Stimulated activated CD4-positive, alpha-beta T cell treated with anti-CD3 and anti-CD28 coated beads, Interleukin-2, amount 100 ng/mL, for 4 hours (primary cell): ENCODE measurements at regions not wholly inside any gene's neighbourhood (a gene's known extent, or its start where the extent isn't known, plus 50 kb on each side); places are given as distances from the start of the nearest gene placed in this dataset.
"Not testable (repeated sequence)": the region's sequence is repeated elsewhere in the genome, so short reads cannot be mapped to it uniquely, and the experiment has no call there.

Experiments used
- DNase-seq: peaks from one replicate; pipeline ENCODE4 v3.0.0-alpha.2; 2020; ENCODE audit warnings: low read depth

DNA sequence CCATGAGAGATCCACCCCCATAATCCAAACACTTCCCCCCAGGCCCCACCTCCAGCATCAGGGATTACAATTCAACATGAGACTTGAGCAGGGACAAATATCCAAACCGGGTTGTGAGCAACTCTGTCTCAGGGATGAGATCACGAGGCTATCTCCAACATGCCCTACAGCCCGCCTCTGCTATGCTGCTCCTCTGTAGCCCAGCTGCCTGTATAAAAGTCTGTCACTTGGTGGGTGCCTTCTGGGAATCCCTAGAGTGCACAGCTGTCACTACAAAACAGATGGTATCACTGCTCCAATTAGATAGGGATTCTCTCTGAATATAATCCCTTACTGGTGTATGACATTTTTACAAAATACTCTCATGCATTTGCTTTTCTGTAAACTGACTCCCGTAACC, 114.9 kb upstream of the NANOS1 start:
- DNase-seq = no peak

- no peak for DNase-seq
These were observed 114.4 kb upstream of the NANOS1 start for GRCh38 chr10:118915161-118915560.

- no peak for DNase-seq
These were observed 112.7 kb upstream of the NANOS1 start for GRCh38 chr10:118916777-118917176.

DNA sequence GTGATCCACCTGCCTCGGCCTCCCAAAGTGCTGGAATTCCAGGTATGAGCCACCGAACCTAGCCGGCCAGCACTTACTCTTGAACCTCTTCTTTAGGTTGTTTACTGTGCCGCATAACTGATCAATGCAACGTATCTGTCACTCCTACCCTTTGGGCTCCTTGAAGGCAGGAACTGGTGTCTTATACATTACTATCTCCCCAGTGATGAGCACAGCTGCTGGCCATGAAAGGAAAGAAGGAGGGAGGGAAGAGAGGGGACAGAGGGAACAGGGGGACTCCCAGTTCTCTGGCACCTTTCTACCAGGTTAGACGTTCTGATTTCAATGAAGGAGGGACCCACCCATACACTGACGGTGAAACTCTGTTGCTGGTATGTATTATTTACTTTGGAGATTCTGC, 111.8 kb upstream of the NANOS1 start:
- DNase-seq = no peak

GRCh38 chr10:118918116-118918515, 111.4 kb upstream of the NANOS1 start:
- DNase-seq = no peak

- no peak for DNase-seq
These were observed 110.9 kb upstream of the NANOS1 start for GRCh38 chr10:118918587-118918986.

- no peak for DNase-seq
These were observed 109.3 kb upstream of the NANOS1 start for GRCh38 chr10:118920206-118920605.

GRCh38 chr10:118922226-118922625, 107.3 kb upstream of the NANOS1 start:
- no peak for DNase-seq

DNA sequence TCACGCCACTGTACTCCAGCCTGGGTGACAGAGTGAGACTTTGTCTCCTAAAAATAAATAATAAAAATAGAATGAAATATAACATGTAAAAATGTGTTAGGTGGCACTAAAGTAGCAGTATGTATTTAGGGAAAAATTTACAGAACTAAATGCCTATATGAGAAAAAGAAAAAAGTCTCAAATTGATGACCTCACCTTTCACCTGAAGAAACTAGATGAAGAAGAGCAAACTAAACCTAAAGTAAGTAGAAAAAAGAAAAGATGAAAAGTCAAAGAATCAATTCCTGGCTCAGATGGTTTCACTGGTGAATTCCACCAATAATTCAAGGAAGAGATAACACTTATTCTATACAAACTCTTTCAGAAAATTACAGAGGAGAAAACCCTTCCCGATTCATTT, 106.5 kb upstream of the NANOS1 start:
- no peak for DNase-seq

DNA sequence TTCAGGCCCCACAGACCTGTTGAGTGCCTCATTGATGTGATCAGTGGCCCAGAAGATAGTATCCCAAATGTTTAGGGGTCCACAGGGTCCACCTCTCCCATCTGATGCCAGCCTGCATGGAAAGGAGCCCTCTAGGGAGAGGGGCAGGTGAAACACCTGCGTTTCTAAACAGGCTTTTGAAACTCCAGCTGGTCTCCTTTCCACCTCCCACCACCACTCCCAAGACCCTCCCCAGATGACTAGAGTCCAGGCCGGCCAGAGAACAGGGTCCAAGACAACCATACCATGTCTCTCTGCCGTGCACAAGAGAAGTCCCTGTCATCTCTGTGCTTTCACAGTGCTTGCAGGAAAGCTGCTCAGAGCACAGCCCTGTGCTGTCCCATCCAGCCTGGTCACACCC, 105.0 kb upstream of the NANOS1 start:
- DNase-seq = no peak

DNA sequence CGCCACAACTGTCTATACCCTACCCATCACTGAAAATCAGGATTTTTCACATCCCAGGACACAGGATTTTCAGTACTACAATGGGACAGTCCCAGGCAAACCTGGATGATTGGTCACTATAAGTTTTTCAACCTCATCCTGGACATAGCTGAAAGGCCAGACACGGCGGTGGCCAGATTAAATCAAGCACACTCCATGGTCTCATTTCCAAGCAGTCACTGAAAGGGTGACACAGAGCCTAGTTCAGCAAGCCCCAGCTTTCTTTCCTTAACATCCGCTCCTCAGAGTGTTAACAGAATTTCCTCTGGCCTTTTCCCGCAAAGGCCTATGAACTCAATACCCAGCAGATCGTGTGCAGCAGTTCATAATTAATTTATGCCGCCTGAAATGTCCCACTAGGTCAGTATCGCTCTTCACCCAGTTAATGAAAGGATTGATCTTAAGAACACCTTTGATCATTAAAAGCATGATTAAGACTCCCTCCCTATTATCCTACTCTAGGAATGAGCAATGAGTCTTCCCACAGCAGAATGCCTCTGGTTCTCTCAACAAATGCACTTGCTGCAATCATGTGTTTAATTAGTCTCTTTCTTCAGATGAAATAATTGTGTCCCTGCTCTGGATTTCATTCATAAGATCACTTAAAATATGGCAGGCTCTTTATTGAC, 104.0 kb upstream of the NANOS1 start:
- no peak for DNase-seq

- DNase-seq = no peak
These were observed 103.5 kb upstream of the NANOS1 start for GRCh38 chr10:118926072-118926417.

GRCh38 chr10:118926441-118926840, 103.1 kb upstream of the NANOS1 start:
- DNase-seq = no peak

DNA sequence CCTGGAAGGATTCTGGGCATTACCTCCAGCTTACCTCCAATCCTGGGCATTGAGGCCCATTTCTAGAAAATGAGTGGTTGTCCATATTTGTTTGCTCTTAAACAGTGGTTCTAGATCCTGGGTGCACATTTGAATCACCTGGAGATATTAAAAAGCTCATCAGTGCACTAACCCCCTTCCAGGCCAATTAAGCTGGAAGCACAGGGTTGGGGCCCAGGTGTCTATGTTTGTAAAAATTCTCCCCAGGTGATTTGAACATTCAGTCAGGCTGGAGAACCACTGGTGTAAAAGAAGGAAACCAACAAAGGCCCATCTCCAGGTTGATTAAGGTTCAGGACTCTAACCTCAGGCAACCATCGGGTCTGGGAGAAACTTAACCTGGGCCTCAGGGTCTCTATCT, 102.6 kb upstream of the NANOS1 start:
- no peak for DNase-seq

DNA sequence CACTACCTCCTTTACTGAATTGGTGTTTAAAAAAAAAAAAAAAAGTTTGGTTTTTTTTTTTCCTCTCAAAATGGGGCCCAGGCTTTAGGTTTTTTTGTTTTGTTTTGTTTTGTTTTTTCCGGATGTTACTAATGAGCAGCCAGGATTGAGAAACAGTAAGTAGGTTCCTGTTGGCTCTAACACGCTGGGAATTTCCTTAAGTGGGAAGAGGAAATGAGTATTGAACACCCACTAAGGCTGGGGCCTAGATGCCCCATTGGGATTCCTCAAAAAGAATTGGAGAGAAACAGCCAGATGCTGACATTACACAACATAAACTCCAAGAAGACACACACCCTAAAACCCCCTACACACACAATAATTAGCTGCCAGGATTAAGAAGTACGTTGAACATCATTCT, 102.2 kb upstream of the NANOS1 start:
- DNase-seq = no peak

DNA sequence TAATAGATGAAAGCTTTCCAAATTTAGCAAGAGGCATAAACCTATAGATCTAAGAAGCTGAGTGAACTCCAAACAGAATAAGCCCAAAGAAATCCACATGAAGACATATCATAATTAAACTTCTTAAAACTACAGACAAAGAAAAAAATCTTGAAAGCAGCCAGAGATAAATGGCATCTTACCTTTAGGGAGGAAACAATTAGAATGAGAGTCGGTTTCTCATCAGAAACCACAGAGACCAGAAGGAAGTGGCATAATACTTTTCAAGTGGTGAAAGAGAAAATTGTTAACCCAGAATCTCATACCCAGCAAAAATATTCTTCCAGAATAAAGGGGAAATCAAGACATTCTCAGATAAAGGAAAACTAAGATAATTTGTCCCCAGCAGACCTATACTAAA, 98.9 kb upstream of the NANOS1 start:
- no peak for DNase-seq

GRCh38 chr10:118931436-118931835, 98.1 kb upstream of the NANOS1 start:
- DNase-seq = no peak

DNA sequence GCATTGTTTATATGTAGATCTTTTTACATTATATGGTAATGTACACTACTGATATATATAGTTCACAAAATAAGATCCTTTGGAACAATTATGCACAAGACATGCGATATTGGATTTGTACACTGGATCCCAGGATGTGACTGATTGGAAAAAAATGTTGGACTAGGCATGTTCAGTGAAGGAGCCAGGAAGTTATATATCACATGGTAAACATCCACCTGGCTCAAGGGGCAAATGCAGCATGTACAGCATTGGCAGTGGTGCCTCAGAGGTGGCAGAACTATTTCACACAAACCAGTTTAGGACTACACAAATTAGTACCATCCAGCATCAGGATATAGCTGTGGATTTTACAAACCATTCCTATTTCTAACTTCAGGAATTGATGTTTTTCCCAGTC, 97.4 kb upstream of the NANOS1 start:
- not testable (repeated sequence) for DNase-seq

DNA sequence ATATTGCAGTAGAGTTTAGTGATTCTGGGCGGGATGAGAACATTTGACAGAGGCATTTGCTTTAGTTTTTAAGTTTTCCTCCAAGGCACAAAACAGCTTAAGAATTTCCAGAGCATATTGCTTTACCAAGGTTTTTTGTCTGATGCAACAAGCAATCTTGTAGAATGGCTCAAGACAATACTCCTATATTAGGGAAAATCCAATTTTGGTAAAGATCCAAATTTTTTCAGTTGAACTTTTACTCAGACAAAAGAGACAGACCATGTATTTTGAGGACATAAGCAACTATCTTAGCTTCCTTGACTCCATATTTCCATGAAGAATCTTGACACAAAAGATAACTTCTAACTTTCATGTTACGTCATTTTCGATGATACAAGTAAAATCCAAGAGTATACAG, 92.3 kb upstream of the NANOS1 start:
- DNase-seq = no peak

DNA sequence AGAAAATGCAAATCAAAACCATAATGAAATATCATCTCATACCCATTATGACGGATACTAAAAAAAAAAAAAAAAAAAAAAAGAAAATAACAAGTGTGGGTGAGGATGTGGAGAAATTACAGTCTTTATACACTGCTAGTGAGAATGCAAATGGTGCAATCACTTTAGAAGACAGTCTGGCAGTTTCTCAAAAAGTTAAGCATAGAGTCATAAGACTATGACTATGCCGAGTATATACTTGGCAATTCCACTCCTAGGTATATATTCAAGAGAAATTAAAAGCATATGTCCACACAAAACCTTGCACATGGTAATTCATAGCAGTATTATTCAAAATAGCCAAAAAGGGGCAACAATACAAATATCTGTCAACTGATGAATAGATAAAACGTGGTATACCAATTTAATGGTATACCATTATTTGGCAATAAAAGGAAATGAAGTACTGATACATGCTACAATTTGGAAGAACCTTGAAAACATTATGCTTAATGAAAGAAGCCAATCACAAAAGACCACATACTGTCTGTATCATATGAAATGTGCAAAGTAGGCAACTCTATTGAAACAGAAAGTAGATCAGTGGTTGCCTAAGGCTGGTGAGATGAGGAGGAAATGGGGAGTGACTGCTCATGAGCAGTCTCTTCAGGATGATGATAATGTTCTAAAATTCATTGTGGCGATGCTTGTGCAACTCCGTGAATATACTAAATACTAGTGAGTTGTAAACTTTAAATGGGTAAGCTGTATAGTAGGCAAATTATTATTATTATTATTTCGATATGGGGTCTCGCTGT, 90.1 kb upstream of the NANOS1 start:
- no peak for DNase-seq

GRCh38 chr10:118940386-118940785, 89.1 kb upstream of the NANOS1 start:
- no peak for DNase-seq

DNA sequence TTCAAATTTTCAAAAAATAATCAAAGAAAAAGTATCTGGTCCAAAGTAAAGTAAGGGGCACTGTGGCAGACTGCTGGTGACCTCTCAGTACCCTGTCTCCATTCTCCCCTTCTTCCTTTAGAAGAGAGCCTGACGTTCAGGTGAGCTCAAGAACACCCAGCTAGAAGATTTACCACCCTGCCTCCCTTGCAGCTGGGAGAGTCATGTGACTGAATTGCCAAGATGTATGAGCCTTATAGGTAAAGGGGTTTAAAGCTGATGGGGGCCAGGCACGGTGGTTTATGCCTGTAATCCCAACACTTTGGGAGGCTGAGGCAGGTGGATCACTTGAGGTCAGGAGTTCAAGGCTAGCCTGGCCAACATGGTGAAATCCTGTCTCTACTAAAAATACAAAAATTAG, 86.3 kb upstream of the NANOS1 start:
- DNase-seq = no peak

DNA sequence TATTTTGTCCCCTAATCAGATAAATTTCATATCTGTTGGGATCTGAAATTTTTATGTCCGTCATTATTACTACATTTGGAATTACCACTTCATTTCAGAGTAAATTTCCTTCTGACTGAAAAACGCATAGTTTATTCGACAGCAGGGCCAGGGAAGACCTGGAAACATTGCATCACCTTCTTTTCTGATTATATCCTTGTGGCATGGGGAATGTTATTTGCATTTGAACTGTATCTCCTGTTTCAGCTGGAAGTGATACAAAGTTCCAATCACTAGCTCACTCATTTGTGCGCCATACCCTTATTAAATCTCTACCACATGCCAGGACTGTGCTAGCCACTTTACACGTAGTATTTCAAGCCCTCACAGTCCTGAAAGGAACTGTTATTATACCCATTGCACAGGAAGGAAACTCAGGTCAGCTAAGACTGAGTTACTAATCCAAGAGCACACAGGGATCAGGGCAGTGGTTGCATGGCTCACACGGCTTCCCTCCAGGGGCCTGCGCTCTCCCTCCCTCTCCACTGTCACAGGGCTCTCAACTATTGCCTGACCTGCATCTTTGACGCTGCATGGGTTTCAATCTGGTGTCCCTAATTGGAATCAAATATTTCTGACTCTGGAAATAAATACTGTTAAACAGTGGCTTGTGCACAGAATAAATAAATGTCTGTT, 84.4 kb upstream of the NANOS1 start:
- DNase-seq = no peak
